ENCODE measurements at regions not wholly inside any gene's neighbourhood (a gene's known extent, or its start where the extent isn't known, plus 50 kb on each side); places are given as distances from the start of the nearest gene placed in this dataset.

- no peaks in the 10 kb centered on the region for H3K9me1 ChIP-seq (ENCODE audit: control insufficient read depth, insufficient read depth, low read length)
- intact Hi-C loops (cut with micrococcal nuclease) (no loop called here), in situ Hi-C loops (cut with MboI) (no loop called here)
- 0% methylated on average over 4 of the region's 4 CpGs for WGBS (ENCODE audit: insufficient coverage, low coverage, missing lambda C conversion rate)
- DNase-seq (ENCODE audit: extremely low read depth in 1 of 4, low spot score in 3 of 4) = no peak
- ATAC-seq = no peak
- H3K4me1 ChIP-seq (replicated peaks in 1 of 2; ENCODE audit: control insufficient read depth in 2 of 2, insufficient read depth in 2 of 2, low read length in 2 of 2) = no peaks in the 10 kb centered on the region
- no peak overlapping the region for H3K4me2 ChIP-seq (ENCODE audit: insufficient read depth, low read length)
- no peak for FAIRE-seq
- no peak for TF ChIP-seq TEAD1 (CRISPR knock-in tag; IDR thresholded peaks at IDR 0.05)
- no peak for TF ChIP-seq SMARCB1 (IDR thresholded peaks at IDR 0.05; ENCODE audit: insufficient read length, low read depth)
- no peak for TF ChIP-seq NEUROD1 (IDR thresholded peaks at IDR 0.05; ENCODE audit: borderline replicate concordance, low read depth, low read length, partially characterized antibody)
- no peak for TF ChIP-seq FOXJ3 (CRISPR knock-in tag; IDR thresholded peaks at IDR 0.05)
- TF ChIP-seq PBX2 (CRISPR knock-in tag; IDR thresholded peaks at IDR 0.05; ENCODE audit: low read depth) = no peak
- TF ChIP-seq PBX2 (tag; conservative IDR thresholded peaks at IDR 0.05; ENCODE audit: low read depth) = no peak
- no peak overlapping the region for H3K27ac ChIP-seq (ENCODE audit: extremely low read depth, low read depth, low read length)
- ChIA-PET CTCF (ENCODE audit: low intra/inter-chr PET ratio) (no interaction called here), POLR2A (no interaction called here)
- H3K4me3 ChIP-seq = no peak overlapping the region
- no peak overlapping the region for H2AFZ ChIP-seq (ENCODE audit: low read depth, low read length)
- H3K9ac ChIP-seq (ENCODE audit: insufficient read depth in 1 of 2, low read depth in 2 of 2, low read length in 2 of 2) = no peak overlapping the region
- BruUV-seq (replicated peaks) = no TSS peak
- no peaks in the 10 kb centered on the region for H3K9me3 ChIP-seq (replicated peaks; ENCODE audit: control insufficient read depth, insufficient read depth, low read depth, low read length)
- H3K36me3 ChIP-seq (ENCODE audit: control insufficient read depth, insufficient read depth, low read length) = no peaks in the 10 kb centered on the region
- no peaks in the 10 kb centered on the region for H3K27me3 ChIP-seq (ENCODE audit: control insufficient read depth in 2 of 2, insufficient read depth in 2 of 2, low read length in 2 of 2)
- H4K20me1 ChIP-seq (replicated peaks; ENCODE audit: control insufficient read depth, insufficient read depth, low read length) = no peaks in the 10 kb centered on the region
- H3K79me2 ChIP-seq (ENCODE audit: control insufficient read depth, insufficient read depth, low read length) = no peaks in the 10 kb centered on the region
These were observed 1735.0 kb downstream of the LRRC4C start for GRCh38 chr11:39724404-39724803.
